Fibroblast of lung (primary cell): ENCODE measurements at regions not wholly inside any gene's neighbourhood (a gene's known extent, or its start where the extent isn't known, plus 50 kb on each side); places are given as distances from the start of the nearest gene placed in this dataset.

ENCODE experiments used
- EZH2 ChIP-seq: IDR thresholded peaks from 2 replicates; pipeline ENCODE4 v1.5.1; 2012; ENCODE audit warnings: low read length, control low read depth, mild to moderate bottlenecking; ENCODE audit errors: missing control alignments
- TF ChIP-seq, protein P1 (sequence below), 2 donors: IDR thresholded peaks in 1 of 2; conservative IDR thresholded peaks in 1 of 2; 1 replicate in 1 of 2; 2 replicates in 1 of 2; pipeline ENCODE4 v1.5.1; 2011 to 2012; ENCODE audit warnings: low read length in 2 of 2, control low read depth in 1 of 2, inconsistent platforms in 1 of 2, low read depth in 1 of 2, mild to moderate bottlenecking in 1 of 2

GRCh38 chr6:3663811-3664210 is 87.7 kb downstream of the PXDC1 start:
- TF ChIP-seq, protein P1, sequence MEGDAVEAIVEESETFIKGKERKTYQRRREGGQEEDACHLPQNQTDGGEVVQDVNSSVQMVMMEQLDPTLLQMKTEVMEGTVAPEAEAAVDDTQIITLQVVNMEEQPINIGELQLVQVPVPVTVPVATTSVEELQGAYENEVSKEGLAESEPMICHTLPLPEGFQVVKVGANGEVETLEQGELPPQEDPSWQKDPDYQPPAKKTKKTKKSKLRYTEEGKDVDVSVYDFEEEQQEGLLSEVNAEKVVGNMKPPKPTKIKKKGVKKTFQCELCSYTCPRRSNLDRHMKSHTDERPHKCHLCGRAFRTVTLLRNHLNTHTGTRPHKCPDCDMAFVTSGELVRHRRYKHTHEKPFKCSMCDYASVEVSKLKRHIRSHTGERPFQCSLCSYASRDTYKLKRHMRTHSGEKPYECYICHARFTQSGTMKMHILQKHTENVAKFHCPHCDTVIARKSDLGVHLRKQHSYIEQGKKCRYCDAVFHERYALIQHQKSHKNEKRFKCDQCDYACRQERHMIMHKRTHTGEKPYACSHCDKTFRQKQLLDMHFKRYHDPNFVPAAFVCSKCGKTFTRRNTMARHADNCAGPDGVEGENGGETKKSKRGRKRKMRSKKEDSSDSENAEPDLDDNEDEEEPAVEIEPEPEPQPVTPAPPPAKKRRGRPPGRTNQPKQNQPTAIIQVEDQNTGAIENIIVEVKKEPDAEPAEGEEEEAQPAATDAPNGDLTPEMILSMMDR (conservative IDR thresholded peaks at IDR 0.05 in 1 of 2, IDR thresholded peaks at IDR 0.05 in 1 of 2; ENCODE audit: low read depth in 1 of 2, low read length in 2 of 2): no peak
- TF ChIP-seq EZH2: no peak
